ENCODE measurements at regions not wholly inside any gene's neighbourhood (a gene's known extent, or its start where the extent isn't known, plus 50 kb on each side); places are given as distances from the start of the nearest gene placed in this dataset.

DNA sequence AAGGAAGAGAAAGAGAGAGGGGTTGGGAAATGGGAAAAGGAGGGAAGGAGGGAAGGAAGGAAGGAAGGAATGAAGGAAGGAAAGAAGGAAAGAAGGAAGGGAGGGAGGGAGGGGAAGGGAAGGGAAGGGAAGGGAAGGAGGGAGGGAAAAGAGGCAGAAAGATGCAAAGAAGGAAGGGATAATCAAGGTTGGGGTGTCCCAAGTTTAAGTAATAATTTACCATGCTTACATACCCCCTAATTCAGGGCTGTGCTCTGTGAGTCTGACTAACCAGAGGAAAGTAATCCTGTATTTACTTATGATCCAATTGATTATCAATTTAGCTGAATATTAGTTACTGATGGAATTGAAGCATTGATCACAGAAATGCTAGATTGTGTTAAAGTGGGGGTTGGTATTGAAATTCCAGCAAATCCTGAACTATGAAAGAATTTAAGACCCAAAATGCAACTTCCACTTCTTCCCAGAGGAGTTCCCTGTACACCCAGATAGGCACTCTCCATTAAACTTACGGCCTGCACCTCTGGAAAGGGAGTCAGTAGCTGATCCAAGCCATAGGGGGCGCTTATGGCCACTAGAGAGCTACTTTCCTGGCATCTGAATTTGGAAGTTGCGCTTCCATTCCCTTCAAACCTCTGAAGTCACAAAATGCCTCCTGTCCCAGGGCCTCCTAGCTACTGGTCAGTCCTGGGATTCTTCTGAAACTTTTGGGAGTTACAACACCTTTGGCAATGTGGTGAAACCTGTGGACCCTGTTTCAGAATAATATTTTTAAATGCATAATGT lies 162.7 kb upstream of the PWP1 start:
- DNase-seq (ENCODE audit: low read depth in 2 of 2) = no peak

DNA sequence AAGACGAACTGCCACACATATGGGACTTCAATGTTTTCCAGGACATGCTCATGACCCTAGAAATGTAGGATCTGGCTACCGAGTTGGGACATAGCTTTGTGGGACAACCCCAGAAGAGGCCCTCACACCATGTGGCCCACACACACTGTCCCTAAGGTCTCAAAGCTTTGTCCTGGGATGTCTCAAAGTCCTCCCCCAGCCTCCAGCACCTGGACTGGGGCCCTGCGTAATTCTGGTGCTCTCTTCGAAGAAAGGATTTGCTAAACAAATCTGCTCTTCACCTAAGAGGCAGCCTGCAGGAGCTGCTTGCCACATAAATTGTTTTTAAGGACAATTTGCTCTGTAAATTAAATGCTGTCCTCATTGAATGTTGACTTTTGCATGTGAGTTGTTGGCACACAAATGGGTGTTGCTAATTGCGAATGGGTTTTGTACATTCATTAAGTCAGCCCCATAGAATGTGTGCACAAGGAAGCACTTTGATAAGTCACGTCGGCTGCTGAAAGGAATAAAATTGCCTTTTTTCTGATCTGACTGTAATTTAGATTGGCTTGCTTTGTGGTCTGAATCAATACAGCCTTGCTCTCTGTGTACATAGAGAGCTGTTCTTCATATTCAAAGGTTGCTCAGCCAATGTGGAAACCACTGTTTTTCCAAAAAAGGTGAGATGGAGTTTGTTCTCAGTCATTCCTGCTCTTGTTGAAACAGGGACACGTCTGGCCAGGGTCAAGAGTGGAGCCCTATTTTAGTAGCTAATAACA lies 161.6 kb upstream of the PWP1 start:
- DNase-seq (ENCODE audit: low read depth in 2 of 2) = no peak

- DNase-seq (ENCODE audit: low read depth in 2 of 2) = no peak
Observed at GRCh38 chr12:107525063-107525718, 160.4 kb upstream of the PWP1 start.

- DNase-seq (ENCODE audit: low read depth in 2 of 2) = no peak
Observed at GRCh38 chr12:107525719-107526554, 159.7 kb upstream of the PWP1 start.

DNA sequence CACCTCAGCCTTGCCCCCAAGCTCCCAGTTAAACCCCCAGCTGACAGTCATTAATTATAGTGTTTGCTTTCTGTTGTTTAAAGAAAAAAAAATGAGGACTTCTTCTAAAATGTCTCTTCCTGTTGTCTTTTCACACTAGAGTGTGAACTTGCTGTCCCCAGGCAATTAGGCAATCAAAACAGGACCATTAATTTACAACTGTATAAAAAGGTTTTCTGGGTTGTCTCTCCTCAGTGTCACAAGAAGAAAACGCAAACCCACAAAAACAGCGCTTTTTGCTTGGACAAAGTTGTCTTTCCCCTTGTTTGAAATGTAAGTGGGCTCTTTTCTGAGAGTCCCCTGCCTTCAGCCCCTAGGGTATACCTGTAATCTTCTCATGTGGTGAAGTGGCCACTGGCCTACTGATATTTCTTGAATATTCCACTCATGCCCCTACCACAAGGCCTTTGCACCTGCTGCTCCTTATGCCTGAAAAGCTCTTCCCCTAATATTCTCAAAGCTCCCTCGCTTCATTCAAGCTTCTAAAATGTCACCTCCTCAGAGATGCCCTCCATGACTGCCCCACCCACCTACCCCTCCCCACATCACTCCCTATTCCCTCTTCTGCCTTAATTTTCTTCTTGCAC lies 158.9 kb upstream of the PWP1 start:
- DNase-seq (ENCODE audit: low read depth in 2 of 2) = no peak

DNA sequence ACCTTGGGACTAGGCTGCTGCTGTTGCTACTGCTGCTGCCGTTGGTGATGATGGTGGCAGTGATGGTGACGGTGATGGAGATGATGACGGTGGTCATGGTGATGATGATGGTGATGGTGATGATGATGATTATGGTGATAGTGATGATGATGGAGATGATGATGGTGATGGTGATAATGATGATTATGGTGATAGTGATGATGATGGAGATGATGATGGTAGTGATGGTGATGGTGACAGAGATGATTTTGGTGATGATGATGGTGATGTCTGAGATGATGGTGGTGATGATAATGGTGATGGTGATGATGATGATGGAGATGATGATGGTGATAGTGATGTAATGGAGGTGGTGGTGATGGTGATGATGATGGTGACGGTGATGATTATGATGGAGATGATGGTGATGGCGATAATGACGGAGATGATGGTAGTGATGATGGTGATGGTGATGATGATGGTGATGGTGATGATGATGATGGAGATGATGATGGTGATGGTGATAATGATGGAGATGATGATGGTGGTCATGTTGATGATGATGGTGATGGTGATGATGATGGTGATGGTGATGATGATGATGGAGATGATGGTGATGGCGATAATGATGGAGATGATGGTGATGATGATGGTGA lies 156.8 kb upstream of the PWP1 start:
- no peak for DNase-seq (ENCODE audit: low read depth in 2 of 2)

DNA sequence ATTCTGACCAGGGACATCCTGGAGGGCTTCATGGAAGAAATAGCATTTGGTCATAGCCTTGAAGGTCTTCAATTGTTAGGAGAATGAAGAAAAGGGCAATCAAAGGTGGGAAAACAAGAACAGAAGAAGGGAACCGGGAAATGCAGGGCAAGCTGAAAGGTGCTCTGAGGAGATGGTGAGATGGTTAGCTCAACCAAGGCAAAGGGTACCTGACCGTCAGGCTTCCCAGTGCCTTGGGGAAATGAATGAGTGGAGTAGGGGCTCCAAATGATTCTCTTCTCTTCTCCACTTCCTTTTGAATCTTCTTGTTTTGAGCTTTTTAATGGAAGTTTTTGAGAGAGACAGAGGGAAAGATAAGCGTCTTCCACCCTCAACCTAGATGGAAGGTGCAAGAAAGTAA lies 155.6 kb upstream of the PWP1 start:
- no peak for DNase-seq (ENCODE audit: low read depth in 2 of 2)

DNA sequence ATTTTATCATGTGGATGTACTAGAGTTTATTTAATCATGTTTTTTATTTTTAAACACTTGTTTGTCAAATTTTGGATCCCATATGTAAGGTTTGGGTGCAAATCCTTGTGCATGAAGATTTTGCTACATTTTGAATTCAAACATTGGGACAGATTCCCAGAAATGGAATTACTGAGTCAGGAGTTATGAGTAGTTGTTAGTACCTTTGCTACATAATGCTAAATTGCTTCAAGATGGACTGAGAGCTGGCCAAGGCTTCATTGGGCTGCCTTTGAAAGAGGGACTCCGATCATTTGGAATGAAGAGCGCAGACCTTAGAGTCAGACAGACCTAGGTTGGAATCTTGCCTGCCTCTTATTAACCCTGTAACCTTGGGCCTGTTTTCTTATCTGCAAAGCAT lies 154.9 kb upstream of the PWP1 start:
- DNase-seq (ENCODE audit: low read depth in 2 of 2) = no peak

GRCh38 chr12:107533218-107533617 lies 152.4 kb upstream of the PWP1 start:
- DNase-seq (ENCODE audit: low read depth in 2 of 2) = no peak

GRCh38 chr12:107536613-107537012 lies 149.0 kb upstream of the PWP1 start:
- DNase-seq (ENCODE audit: low read depth in 2 of 2) = no peak

DNA sequence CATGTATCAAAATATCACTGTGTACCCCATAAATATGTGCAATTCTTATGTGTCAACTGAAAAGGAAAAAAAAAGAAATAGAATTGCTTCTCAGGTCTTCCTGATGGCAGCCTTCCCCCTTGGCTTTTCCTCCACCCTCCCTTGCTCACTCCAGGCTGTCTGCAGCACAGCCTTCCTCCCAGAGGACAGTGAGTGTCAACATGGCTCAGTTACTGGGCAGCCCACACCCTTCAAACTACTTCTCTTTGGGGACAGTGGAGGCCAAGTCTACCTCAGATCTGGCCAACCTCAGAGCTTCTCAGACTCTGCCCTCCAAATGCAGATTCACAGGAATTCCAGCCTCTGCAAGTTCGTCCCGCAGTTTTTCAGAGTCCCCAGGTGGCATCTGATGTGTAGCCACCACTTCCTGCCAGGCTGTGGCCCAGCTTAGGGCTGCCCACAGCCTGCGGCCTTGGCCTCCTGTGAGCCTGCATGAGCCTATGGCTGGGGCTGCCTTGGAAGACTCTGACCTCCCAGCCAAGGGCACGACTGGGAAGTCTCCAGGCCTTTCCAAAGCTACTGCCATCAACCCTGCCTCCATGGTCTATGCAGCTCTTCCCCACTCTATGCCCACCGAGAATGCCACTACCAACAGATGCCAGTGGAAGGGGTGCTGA lies 148.0 kb upstream of the PWP1 start:
- DNase-seq (ENCODE audit: low read depth in 2 of 2) = no peak

GRCh38 chr12:107539196-107539939 lies 146.2 kb upstream of the PWP1 start:
- no peak for DNase-seq (ENCODE audit: low read depth in 2 of 2)

DNA sequence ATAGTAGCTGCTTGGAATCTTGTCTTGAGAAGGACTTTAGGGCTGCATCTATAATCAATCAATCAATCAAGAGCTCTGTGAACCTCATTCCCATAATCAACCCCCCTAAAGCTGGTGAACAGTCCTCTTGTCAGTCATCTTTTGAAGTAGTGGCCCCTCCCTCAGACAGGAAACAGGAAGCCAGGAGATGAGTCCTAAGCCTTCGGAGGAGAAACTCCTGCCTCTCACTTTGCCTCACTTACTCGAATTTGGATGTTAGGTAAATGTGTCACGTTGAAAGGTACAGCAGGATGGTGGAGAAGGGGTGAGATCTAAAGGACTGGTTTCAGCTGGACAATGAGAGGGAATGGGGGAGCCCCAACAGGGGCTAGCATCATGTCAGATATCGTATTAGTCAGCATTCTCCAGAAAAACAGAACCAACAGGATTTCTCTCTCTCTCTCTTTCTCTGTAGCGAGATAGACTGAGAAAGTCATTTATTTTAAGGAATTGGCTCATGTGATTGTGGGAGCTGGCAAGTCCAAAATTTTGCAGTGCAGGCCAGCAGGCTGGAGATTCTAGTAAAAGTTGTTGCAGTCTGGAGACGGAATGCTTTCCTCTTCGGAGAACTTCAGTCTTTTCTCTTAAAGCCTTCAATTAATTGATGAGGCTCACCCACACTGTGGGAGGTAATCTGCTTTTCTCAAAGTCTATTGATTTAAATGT lies 144.4 kb upstream of the PWP1 start:
- no peak for DNase-seq (ENCODE audit: low read depth in 2 of 2)

- DNase-seq (ENCODE audit: low read depth in 2 of 2) = no peak
Observed at GRCh38 chr12:107543416-107543815, 142.2 kb upstream of the PWP1 start.

DNA sequence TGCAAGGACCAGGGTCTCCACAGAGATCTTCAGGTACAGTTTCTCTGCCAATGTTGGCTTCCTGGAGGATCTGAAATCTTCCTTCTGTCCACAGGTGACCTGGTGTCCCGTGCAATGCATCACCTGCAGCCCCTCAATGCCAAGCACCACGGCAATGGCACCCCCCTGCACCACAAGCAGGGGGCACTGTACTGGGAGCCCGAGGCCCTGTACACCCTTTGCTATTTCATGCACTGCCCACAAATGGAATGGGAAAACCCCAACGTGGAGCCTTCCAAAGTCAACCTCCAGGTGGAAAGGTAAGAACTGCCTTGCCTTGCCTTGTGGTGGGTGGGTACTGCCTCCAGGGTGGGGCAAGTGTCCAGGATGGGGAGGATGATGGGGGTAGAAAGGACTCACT lies 141.8 kb upstream of the PWP1 start:
- DNase-seq (ENCODE audit: low read depth in 2 of 2) = no peak

GRCh38 chr12:107544937-107545336 lies 140.7 kb upstream of the PWP1 start:
- DNase-seq (ENCODE audit: low read depth in 2 of 2) = no peak

DNA sequence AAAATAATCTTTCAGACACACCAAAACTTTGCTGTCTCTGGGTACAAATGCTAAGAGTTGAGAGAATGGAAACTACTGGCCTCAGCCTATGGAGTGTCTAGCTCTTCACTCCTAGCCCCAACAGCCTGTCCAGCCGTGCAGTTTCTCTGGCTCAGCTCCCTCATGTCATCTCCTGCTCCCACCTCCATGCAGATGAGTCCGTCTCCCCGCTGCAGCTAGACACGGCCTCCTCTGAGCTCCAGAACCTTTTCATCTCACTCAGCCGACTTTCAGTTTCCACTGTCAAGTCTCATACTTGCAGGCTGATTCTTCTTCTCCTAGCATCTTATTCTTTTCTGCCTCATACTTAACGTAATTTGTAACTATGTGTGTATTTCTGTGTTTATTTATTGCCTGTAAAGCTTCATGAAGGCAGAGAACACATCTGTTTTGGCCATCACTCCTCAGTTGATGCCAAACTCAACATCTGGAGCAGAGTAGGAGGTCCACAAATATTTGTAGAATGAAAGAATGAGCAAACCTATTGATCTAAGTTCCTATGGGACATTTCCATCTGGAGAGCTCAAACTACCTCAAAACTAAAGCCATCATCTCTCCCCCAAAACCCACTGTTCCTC lies 139.8 kb upstream of the PWP1 start:
- no peak for DNase-seq (ENCODE audit: low read depth in 2 of 2)

GRCh38 chr12:107547389-107547788 lies 138.2 kb upstream of the PWP1 start:
- DNase-seq (ENCODE audit: low read depth in 2 of 2) = no peak
